ENCODE measurements at regions not wholly inside any gene's neighbourhood (a gene's known extent, or its start where the extent isn't known, plus 50 kb on each side); places are given as distances from the start of the nearest gene placed in this dataset.

DNA sequence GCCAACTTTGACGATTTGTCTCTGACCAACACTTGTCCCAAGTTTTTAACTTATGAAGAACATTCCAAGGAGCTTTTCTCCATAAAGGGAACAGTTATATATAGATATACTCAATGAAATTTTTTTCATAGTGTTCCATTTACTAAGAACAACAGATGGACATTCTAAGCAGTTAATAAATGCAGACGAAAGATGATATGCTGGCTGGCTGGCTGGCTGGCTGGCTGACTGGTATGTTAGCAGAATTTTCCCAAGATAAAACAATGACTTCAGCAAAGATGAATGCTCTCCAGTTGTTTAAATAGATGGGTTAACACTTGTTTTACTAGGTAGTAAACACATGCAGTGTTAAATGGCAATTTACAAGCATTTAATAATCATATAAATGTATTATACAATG is 62.2 kb downstream of the SPANXN3 start:
- TF ChIP-seq, protein P1, sequence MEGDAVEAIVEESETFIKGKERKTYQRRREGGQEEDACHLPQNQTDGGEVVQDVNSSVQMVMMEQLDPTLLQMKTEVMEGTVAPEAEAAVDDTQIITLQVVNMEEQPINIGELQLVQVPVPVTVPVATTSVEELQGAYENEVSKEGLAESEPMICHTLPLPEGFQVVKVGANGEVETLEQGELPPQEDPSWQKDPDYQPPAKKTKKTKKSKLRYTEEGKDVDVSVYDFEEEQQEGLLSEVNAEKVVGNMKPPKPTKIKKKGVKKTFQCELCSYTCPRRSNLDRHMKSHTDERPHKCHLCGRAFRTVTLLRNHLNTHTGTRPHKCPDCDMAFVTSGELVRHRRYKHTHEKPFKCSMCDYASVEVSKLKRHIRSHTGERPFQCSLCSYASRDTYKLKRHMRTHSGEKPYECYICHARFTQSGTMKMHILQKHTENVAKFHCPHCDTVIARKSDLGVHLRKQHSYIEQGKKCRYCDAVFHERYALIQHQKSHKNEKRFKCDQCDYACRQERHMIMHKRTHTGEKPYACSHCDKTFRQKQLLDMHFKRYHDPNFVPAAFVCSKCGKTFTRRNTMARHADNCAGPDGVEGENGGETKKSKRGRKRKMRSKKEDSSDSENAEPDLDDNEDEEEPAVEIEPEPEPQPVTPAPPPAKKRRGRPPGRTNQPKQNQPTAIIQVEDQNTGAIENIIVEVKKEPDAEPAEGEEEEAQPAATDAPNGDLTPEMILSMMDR (IDR thresholded peaks at IDR 0.05; ENCODE audit: insufficient read depth, low read length, poor library complexity, severe bottlenecking): no peak
- no peak overlapping the region for H3K4me3 ChIP-seq (replicated peaks; ENCODE audit: low read depth, low read length)
- H3K27me3 ChIP-seq (replicated peaks; ENCODE audit: control insufficient read depth, insufficient read depth, low read length): no peaks in the 10 kb centered on the region
- DNase-seq (ENCODE audit: extremely low read depth, insufficient read length): no peak
- H3K36me3 ChIP-seq (ENCODE audit: control insufficient read depth, insufficient read depth, low read length): no peaks in the 10 kb centered on the region

DNA sequence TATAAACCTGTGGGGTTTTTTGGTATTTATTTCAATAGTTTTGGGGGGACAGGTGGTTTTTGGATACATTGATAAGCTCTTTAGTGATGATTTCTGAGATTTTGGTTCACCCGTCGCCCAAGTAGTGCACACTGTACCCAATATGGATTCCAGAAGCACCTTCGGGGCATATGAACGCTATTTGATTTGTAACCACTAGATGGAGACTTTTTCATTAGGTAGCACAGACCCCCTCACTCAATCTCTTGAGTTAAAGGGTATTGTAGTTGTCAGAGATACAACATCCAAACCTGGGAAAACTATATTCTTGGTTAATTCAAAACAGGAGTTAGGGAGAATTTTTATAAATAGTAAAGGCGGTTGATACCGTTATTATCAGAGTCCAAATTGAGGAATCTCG is 79.8 kb downstream of the SPANXN3 start:
- DNase-seq (ENCODE audit: extremely low read depth, insufficient read length): no peak

DNA sequence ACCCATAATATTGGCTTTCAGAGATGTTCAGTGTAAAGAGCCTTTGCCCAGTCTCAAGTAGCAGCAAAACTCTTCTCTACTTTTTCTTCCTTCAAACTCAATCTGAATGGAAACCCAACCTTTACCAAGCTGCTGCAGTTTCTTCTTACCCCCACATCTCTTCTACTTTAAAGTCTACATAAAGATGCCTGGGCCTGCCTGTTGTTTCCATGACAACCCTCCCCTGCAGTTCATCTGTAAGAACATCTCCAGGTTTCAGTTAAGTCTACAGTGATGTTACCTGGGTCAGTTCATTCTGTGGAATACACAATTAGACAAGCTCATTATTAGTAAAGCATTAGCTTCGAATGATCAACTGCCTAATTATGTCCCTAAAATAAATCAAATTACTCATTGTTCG is 81.4 kb downstream of the SPANXN3 start:
- Histone ChIP-seq H3K36me3 (ENCODE audit: control insufficient read depth, insufficient read depth, low read length) (no peaks in the 10 kb centered on the region), H3K4me3 (replicated peaks; ENCODE audit: low read depth, low read length) (no peak overlapping the region), H3K27me3 (replicated peaks; ENCODE audit: control insufficient read depth, insufficient read depth, low read length) (no peaks in the 10 kb centered on the region)
- DNase-seq (ENCODE audit: extremely low read depth, insufficient read length): no peak
- TF ChIP-seq, protein P1 (IDR thresholded peaks at IDR 0.05; ENCODE audit: insufficient read depth, low read length, poor library complexity, severe bottlenecking): no peak

More for the DNA sequence above, 79.8 kb downstream of the SPANXN3 start:
- TF ChIP-seq, protein P1 (IDR thresholded peaks at IDR 0.05; ENCODE audit: insufficient read depth, low read length, poor library complexity, severe bottlenecking): peak; percentile 30
- Histone ChIP-seq H3K36me3 (ENCODE audit: control insufficient read depth, insufficient read depth, low read length) (no peaks in the 10 kb centered on the region), H3K4me3 (replicated peaks; ENCODE audit: low read depth, low read length) (no peak overlapping the region), H3K27me3 (replicated peaks; ENCODE audit: control insufficient read depth, insufficient read depth, low read length) (no peaks in the 10 kb centered on the region)

DNA sequence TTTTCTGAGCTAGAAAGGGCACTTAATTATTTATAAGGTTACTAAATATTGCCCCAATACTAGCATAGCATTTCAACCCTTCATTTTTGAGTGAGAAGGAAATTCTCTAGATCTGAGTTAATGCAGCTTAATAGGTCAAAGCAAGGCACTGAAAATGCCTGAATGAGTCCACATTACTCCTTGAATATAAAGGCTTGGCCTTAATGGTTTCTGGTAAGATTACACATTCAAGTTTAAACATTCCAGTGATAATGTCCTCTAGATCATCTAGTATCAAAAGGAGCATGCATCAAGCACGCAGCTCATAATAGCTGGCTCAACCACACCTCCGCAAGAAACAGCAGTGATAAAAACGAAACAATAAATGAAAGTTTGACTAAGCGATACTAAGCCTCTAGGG is 87.5 kb downstream of the SPANXN3 start:
- H3K27me3 ChIP-seq (replicated peaks; ENCODE audit: control insufficient read depth, insufficient read depth, low read length): no peaks in the 10 kb centered on the region
- no peaks in the 10 kb centered on the region for H3K36me3 ChIP-seq (ENCODE audit: control insufficient read depth, insufficient read depth, low read length)
- TF ChIP-seq, protein P1 (IDR thresholded peaks at IDR 0.05; ENCODE audit: insufficient read depth, low read length, poor library complexity, severe bottlenecking): no peak
- no peak for DNase-seq (ENCODE audit: extremely low read depth, insufficient read length)
- no peak overlapping the region for H3K4me3 ChIP-seq (replicated peaks; ENCODE audit: low read depth, low read length)

DNA sequence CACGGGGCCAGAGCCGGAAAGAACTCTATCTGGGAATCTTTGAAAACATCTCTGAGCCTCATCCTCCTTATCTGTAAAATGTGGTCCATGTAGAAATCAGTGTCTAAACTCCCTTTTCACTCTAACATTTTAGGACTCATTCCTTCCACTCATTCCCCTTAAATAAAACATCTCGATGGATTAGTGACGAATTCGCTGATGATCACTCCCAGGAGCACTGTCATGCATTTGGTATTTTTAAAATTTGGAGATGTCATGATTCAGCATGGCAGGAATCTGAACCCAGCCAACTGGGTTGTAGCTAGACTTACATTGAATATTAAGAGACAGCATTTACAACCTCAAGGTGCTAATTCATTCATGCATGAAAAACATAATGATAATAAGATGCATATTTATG is 88.1 kb downstream of the SPANXN3 start:
- no peaks in the 10 kb centered on the region for H3K36me3 ChIP-seq (ENCODE audit: control insufficient read depth, insufficient read depth, low read length)
- no peaks in the 10 kb centered on the region for H3K27me3 ChIP-seq (replicated peaks; ENCODE audit: control insufficient read depth, insufficient read depth, low read length)
- TF ChIP-seq, protein P1 (IDR thresholded peaks at IDR 0.05; ENCODE audit: insufficient read depth, low read length, poor library complexity, severe bottlenecking): no peak
- H3K4me3 ChIP-seq (replicated peaks; ENCODE audit: low read depth, low read length): no peak overlapping the region
- no peak for DNase-seq (ENCODE audit: extremely low read depth, insufficient read length)

DNA sequence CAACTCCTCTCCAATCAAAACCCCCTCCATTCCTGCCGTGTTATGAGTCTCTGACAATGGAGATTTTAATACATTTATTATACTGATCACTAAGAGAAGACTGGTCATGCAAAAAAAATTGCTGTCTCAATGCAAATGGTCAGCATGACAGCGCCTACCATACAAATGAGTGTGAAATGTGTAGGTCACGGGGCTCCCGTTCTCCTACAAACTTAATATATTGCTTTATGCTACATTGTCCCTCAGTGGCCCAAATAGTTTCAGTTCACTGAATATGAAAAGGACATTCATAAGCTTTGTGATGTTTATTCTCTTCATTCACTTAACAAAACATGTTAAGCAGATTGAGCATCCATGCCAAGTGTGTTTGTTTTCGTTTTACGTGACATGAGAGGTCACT is 116.1 kb downstream of the SPANXN3 start:
- H3K36me3 ChIP-seq (ENCODE audit: control insufficient read depth, insufficient read depth, low read length): no peaks in the 10 kb centered on the region
- TF ChIP-seq, protein P1 (IDR thresholded peaks at IDR 0.05; ENCODE audit: insufficient read depth, low read length, poor library complexity, severe bottlenecking): no peak

More for the DNA sequence above, 116.1 kb downstream of the SPANXN3 start:
- no peaks in the 10 kb centered on the region for H3K27me3 ChIP-seq (replicated peaks; ENCODE audit: control insufficient read depth, insufficient read depth, low read length)
- no peak overlapping the region for H3K4me3 ChIP-seq (replicated peaks; ENCODE audit: low read depth, low read length)
- no peak for DNase-seq (ENCODE audit: extremely low read depth, insufficient read length)
